Esophagus muscularis mucosa (tissue), 4 donors: ENCODE measurements at regions not wholly inside any gene's neighbourhood (a gene's known extent, or its start where the extent isn't known, plus 50 kb on each side); places are given as distances from the start of the nearest gene placed in this dataset.

Experiments used
- DNase-seq: peaks from one replicate; pipeline ENCODE4 v3.0.0-alpha.2; 2017; ENCODE audit errors: extremely low spot score
- H3K27ac ChIP-seq, 4 donors: fragments of 200-600 bp; sonication (generic); replicated peaks in 1 of 4; 1 replicate in 3 of 4; 2 replicates in 1 of 4; pipeline ENCODE4 v1.5.1; 2016 to 2019; ENCODE audit warnings: mild to moderate bottlenecking in 1 of 4
- H3K27me3 ChIP-seq, 4 donors: fragments of 200-600 bp; sonication (generic); one replicate each; pipeline versions ENCODE4 v1.5.1 to v1.6.0; 2016 to 2019
- H3K36me3 ChIP-seq, 4 donors: fragments of 200-600 bp; sonication (generic); one replicate each; pipeline ENCODE4 v1.5.1; 2016 to 2019
- H3K4me1 ChIP-seq, 4 donors: fragments of 200-600 bp; sonication (generic); one replicate each; pipeline ENCODE4 v1.5.1; 2016 to 2019
- H3K4me3 ChIP-seq, 4 donors: fragments of 200-600 bp; sonication (generic); 1 replicate in 2 of 4; 2 replicates in 2 of 4; pipeline ENCODE4 v1.5.1; 2016 to 2019; ENCODE audit warnings: mild to moderate bottlenecking in 4 of 4, moderate library complexity in 1 of 4
- H3K9me3 ChIP-seq, 4 donors: fragments of 200-600 bp; sonication (generic); 1 replicate in 3 of 4; 2 replicates in 1 of 4; pipeline ENCODE4 v1.5.1; 2016 to 2019
- EP300 ChIP-seq: sonication (generic); formaldehyde crosslinking; IDR thresholded peaks from one replicate; pipeline ENCODE4 v1.6.1; 2017; ENCODE audit warnings: antibody characterized with exemption
- POLR2A ChIP-seq: fragments of 450-650 bp; IDR thresholded peaks from one replicate; pipeline ENCODE4 v1.6.1; 2017; ENCODE audit warnings: antibody characterized with exemption, moderate library complexity, mild to moderate bottlenecking, low read depth
- POLR2AphosphoS5 ChIP-seq, 2 donors: sonication (generic); formaldehyde crosslinking; IDR thresholded peaks; one replicate each; pipeline ENCODE4 v1.6.1; 2017; ENCODE audit warnings: antibody characterized with exemption in 2 of 2
- WGBS: methylation state at CpG from one replicate; pipeline ENCODE4 v1.1.5; 2018; 5-methylcytosine and 5-hydroxymethylcytosine counted together
- intact Hi-C: fragments of 100-400 bp; cut with DNase I; formaldehyde crosslinking; loops from one replicate; pipeline ENCODE4 v1.15.1; 2023
- TF ChIP-seq, protein P1 (sequence below), 3 experiments: fragments of 200-600 bp in 2 of 3; fragments of 450-650 bp in 1 of 3; sonication (generic) in 2 of 3; IDR thresholded peaks; one replicate each; pipeline ENCODE4 v1.5.1; 2017 to 2019; ENCODE audit warnings: antibody characterized with exemption in 3 of 3, mild to moderate bottlenecking in 2 of 3, moderate library complexity in 1 of 3

DNA sequence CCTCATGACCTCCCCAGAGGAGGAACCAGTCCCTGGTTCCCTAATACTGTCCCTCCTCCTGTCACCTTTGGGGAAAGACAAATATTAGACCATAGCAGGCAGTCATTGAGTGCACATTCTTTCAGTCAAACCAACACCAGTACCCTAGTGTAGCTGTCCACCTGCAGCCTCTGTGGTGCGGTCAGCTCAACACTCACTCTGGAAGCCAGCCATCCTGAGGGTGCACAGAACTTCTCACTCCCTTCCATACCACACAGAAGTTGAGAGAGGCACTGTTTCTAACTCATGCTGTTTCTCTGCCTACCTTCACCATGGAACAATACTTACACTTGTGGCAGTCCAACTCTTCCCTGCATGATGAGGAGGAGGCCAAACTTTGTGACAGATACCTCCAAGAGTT is 175.6 kb upstream of the FOXN2 start:
- no peak for DNase-seq
- H3K4me3 ChIP-seq = no peak overlapping the region
- no peak for TF ChIP-seq POLR2AphosphoS5 (IDR thresholded peaks at IDR 0.05)
- TF ChIP-seq EP300 = no peak
- TF ChIP-seq, protein P1, sequence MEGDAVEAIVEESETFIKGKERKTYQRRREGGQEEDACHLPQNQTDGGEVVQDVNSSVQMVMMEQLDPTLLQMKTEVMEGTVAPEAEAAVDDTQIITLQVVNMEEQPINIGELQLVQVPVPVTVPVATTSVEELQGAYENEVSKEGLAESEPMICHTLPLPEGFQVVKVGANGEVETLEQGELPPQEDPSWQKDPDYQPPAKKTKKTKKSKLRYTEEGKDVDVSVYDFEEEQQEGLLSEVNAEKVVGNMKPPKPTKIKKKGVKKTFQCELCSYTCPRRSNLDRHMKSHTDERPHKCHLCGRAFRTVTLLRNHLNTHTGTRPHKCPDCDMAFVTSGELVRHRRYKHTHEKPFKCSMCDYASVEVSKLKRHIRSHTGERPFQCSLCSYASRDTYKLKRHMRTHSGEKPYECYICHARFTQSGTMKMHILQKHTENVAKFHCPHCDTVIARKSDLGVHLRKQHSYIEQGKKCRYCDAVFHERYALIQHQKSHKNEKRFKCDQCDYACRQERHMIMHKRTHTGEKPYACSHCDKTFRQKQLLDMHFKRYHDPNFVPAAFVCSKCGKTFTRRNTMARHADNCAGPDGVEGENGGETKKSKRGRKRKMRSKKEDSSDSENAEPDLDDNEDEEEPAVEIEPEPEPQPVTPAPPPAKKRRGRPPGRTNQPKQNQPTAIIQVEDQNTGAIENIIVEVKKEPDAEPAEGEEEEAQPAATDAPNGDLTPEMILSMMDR (IDR thresholded peaks at IDR 0.05) = no peak
- TF ChIP-seq POLR2A = no peak
- WGBS = no CpG with 5 or more reads among the region's 1 CpG
- H3K4me1 ChIP-seq = no peaks in the 10 kb centered on the region
- H3K27me3 ChIP-seq = no peaks in the 10 kb centered on the region
- no peaks in the 10 kb centered on the region for H3K9me3 ChIP-seq
- H3K27ac ChIP-seq = no peak overlapping the region
- intact Hi-C loops = no loop called here
- H3K36me3 ChIP-seq = no peaks in the 10 kb centered on the region

DNA sequence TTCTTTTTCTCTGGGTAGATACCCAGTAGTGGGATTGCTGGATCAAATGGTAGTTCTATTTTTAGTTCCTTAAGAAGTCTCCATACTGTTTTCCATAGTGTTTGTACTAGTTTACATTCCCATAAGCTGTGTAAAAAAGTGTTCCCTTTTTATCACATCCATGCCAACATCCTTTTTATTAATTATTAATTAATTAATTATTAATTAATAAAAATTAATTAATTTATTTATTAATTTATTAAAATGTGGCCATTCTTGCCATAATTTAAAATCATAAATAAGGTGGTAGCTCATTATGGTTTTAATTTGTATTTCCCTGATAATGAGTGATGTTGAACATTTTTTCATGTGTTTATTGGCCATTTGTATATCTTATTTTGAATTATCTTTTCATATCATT is 173.9 kb upstream of the FOXN2 start:
- DNase-seq = no peak
- Histone ChIP-seq H3K4me1 (peaks cover 6 to 13% (median 9%) of the 10 kb centered on the region in 4 donors), H3K36me3 (no peaks in the 10 kb centered on the region), H3K9me3 (no peaks in the 10 kb centered on the region), H3K4me3 (no peak overlapping the region), H3K27me3 (no peaks in the 10 kb centered on the region), H3K27ac (no peak overlapping the region)
- TF ChIP-seq, protein P1 (IDR thresholded peaks at IDR 0.05) = no peak
- TF ChIP-seq POLR2A (no peak), POLR2AphosphoS5 (IDR thresholded peaks at IDR 0.05) (no peak), EP300 (no peak)
- intact Hi-C loops = no loop called here

DNA sequence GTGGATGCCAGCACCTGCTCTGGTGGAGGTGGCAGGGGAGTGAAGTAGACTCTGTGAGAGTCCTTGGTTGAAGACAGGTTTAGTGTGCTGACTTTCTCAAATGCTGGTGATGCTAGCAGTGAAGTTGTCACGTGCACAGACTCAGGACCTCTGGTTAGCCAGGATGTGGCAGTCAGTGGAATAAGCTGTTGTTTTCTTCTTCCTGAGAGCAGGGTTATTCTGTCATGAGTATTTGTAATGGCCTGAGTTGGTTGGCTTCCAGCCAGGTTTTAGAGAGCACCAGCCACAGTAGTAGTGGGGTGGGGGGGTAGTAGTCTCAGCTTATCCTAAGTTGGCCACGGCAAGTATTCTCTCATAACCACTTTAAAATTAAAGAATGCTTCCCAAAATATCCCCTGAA is 169.7 kb upstream of the FOXN2 start:
- WGBS = 46% methylated on average over 2 of the region's 2 CpGs
- Histone ChIP-seq H3K27ac (no peak overlapping the region), H3K4me1 (peaks cover 6 to 36% (median 15%) of the 10 kb centered on the region in 4 donors), H3K9me3 (no peaks in the 10 kb centered on the region), H3K27me3 (no peaks in the 10 kb centered on the region), H3K36me3 (no peaks in the 10 kb centered on the region), H3K4me3 (no peak overlapping the region)
- DNase-seq = no peak
- TF ChIP-seq POLR2A = no peak
- no peak for TF ChIP-seq POLR2AphosphoS5 (IDR thresholded peaks at IDR 0.05)
- TF ChIP-seq, protein P1 (IDR thresholded peaks at IDR 0.05) = no peak
- TF ChIP-seq EP300 = no peak
- intact Hi-C loops = no loop called here

DNA sequence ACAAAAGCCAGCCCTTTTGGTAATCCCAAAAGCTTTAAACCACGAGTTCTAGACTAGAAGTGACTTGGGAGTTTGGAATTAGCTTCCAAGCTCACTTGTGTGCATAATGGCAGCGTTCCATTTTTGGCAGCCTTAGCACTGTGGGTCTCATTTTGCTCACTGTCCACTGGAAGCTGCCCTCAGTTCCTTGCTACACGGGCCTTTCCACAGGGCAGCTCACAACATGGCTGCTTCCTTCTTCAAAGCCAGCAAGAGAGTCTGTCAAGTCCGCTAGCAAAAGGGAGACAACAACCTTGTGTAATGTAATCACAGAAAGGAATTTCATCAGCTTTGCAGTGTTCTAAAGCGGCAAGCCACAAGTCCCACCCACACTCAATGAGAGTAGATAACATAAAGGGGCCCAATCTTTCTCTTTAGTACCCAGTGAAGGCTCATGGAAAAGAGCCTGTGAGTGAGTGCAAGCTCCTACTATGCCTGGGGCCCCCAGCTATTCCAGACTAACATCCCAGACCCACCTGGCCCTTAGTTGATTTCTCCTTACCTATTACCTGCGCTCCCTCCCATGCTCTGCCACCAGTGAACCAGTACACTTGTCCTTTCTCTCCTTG is 168.5 kb upstream of the FOXN2 start:
- intact Hi-C loops = no loop called here

More for the DNA sequence above, 168.5 kb upstream of the FOXN2 start:
- no peaks in the 10 kb centered on the region for H3K9me3 ChIP-seq
- H3K27ac ChIP-seq = no peak overlapping the region
- no peaks in the 10 kb centered on the region for H3K36me3 ChIP-seq
- no peaks in the 10 kb centered on the region for H3K27me3 ChIP-seq
- H3K4me1 ChIP-seq = peaks cover 6 to 36% (median 15%) of the 10 kb centered on the region in 4 donors
- DNase-seq = no peak
- WGBS = 80% methylated on average over 6 of the region's 6 CpGs
- no peak overlapping the region for H3K4me3 ChIP-seq
- TF ChIP-seq, protein P1 (IDR thresholded peaks at IDR 0.05) = no peak
- TF ChIP-seq POLR2A (no peak), POLR2AphosphoS5 (IDR thresholded peaks at IDR 0.05) (no peak), EP300 (no peak)
